ENCODE measurements at regions not wholly inside any gene's neighbourhood (a gene's known extent, or its start where the extent isn't known, plus 50 kb on each side); places are given as distances from the start of the nearest gene placed in this dataset.

GRCh38 chr16:13333336-13333735, 431.9 kb downstream of the SHISA9 start:
- ChIA-PET SMC1A (ENCODE audit: uncharacterized antibody, unreplicated experiment) (interaction anchor here (0.8 to 2.1 kb wide), 4 partner anchors 30 to 434 kb away, joined by 3 to 12 read pairs (median 4); no protein-coding TSS in a partner anchor), CTCF (interaction anchor here (1.1 to 1.7 kb wide), 3 partner anchors 58 to 433 kb away, joined by 3 to 7 read pairs (median 5); no protein-coding TSS in a partner anchor), POLR2A (interaction anchor here (0.6 kb wide), 1 partner anchor 53 kb away, joined by 7 read pairs; no protein-coding TSS in a partner anchor), RAD21 (ENCODE audit: unreplicated experiment) (interaction anchor here (0.9 to 1.6 kb wide), 2 partner anchors 120 to 586 kb away, joined by 3 to 11 read pairs; partner anchors contain the start of gene ERCC4)
- Histone ChIP-seq H3K9ac (ENCODE audit: control insufficient read depth, insufficient read depth, low read length) (no peak overlapping the region), H3K79me2 (ENCODE audit: control insufficient read depth, insufficient read depth, low read length) (no peaks in the 10 kb centered on the region), H3K36me3 (ENCODE audit: control insufficient read depth in 2 of 2, insufficient read depth in 2 of 2, low read length in 1 of 2) (no peaks in the 10 kb centered on the region), H3K4me2 (ENCODE audit: control insufficient read depth, insufficient read depth) (no peak overlapping the region), H3K27me3 (replicated peaks in 1 of 2; ENCODE audit: control insufficient read depth in 2 of 2, insufficient read depth in 2 of 2, low read length in 1 of 2) (no peaks in the 10 kb centered on the region), H3K4me3 (no peak overlapping the region), H3K9me3 (replicated peaks; ENCODE audit: control insufficient read depth, insufficient read depth, low read length) (peaks cover 2% of the 10 kb centered on the region), H3K4me1 (ENCODE audit: control insufficient read depth, insufficient read depth, low read length) (peaks cover 5% of the 10 kb centered on the region), H4K20me1 (ENCODE audit: control insufficient read depth, insufficient read depth) (no peaks in the 10 kb centered on the region), H3K27ac (ENCODE audit: control insufficient read depth, insufficient read depth) (no peak overlapping the region), H2AFZ (ENCODE audit: control insufficient read depth, low read depth, low read length) (no peak overlapping the region)
- FAIRE-seq: no peak
- intact Hi-C loops (cut with micrococcal nuclease; ENCODE audit: unreplicated experiment): no loop called here
- 0% methylated on average over 2 of the region's 2 CpGs for WGBS (ENCODE audit: insufficient coverage, insufficient replicate concordance, low lambda C conversion rate, missing lambda C conversion rate)
- in situ Hi-C loops (cut with MboI): no loop called here
- ATAC-seq: no peak
- BruUV-seq (replicated peaks): no TSS peak
- TF ChIP-seq MTA3 (IDR thresholded peaks at IDR 0.05; ENCODE audit: borderline replicate concordance, low read length): no peak
- DNase-seq (ENCODE audit: low read depth, low spot score): no peak

- CTCF ChIA-PET: no interaction called here
- no peaks in the 10 kb centered on the region for H3K36me3 ChIP-seq (ENCODE audit: control insufficient read depth in 2 of 2, insufficient read depth in 2 of 2, low read length in 1 of 2)
- TF ChIP-seq SMARCA5 (IDR thresholded peaks at IDR 0.05) (no peak), USF1 (IDR thresholded peaks at IDR 0.05; ENCODE audit: borderline replicate concordance, extremely low read length, insufficient read depth, low read depth, low read length) (peak; percentile 24), NFYA (IDR thresholded peaks at IDR 0.05; ENCODE audit: borderline replicate concordance, low read depth, low read length) (no peak), RAD51 (IDR thresholded peaks at IDR 0.05) (peak; percentile 24; the same call in 1 of the 2 replicates)
- BruUV-seq (replicated peaks): no TSS peak
- WGBS (ENCODE audit: insufficient coverage, insufficient replicate concordance, low lambda C conversion rate, missing lambda C conversion rate): 32% methylated on average over 6 of the region's 6 CpGs
- H3K9me3 ChIP-seq (replicated peaks; ENCODE audit: control insufficient read depth, insufficient read depth, low read length): peaks cover 2% of the 10 kb centered on the region
- H3K4me1 ChIP-seq (ENCODE audit: control insufficient read depth, insufficient read depth, low read length): peaks cover 5% of the 10 kb centered on the region
- POLR2A ChIA-PET: no interaction called here
- FAIRE-seq (no peak), DNase-seq (ENCODE audit: low read depth, low spot score) (no peak), ATAC-seq (no peak)
- in situ Hi-C loops (cut with MboI): no loop called here
- SMC1A ChIA-PET (ENCODE audit: uncharacterized antibody, unreplicated experiment): no interaction called here
- H3K27ac ChIP-seq (ENCODE audit: control insufficient read depth, insufficient read depth): no peak overlapping the region
- H3K79me2 ChIP-seq (ENCODE audit: control insufficient read depth, insufficient read depth, low read length): no peaks in the 10 kb centered on the region
- intact Hi-C loops (cut with micrococcal nuclease; ENCODE audit: unreplicated experiment): no loop called here
- H3K4me2 ChIP-seq (ENCODE audit: control insufficient read depth, insufficient read depth): no peak overlapping the region
- no peaks in the 10 kb centered on the region for H4K20me1 ChIP-seq (ENCODE audit: control insufficient read depth, insufficient read depth)
- H3K9ac ChIP-seq (ENCODE audit: control insufficient read depth, insufficient read depth, low read length): no peak overlapping the region
- no peaks in the 10 kb centered on the region for H3K27me3 ChIP-seq (replicated peaks in 1 of 2; ENCODE audit: control insufficient read depth in 2 of 2, insufficient read depth in 2 of 2, low read length in 1 of 2)
- no peak overlapping the region for H3K4me3 ChIP-seq
- RAD21 ChIA-PET (ENCODE audit: unreplicated experiment): no interaction called here
- H2AFZ ChIP-seq (ENCODE audit: control insufficient read depth, low read depth, low read length): no peak overlapping the region
Measured at GRCh38 chr16:13335879-13336278, 434.5 kb downstream of the SHISA9 start.
